ENCODE measurements at regions not wholly inside any gene's neighbourhood (a gene's known extent, or its start where the extent isn't known, plus 50 kb on each side); places are given as distances from the start of the nearest gene placed in this dataset.

DNA sequence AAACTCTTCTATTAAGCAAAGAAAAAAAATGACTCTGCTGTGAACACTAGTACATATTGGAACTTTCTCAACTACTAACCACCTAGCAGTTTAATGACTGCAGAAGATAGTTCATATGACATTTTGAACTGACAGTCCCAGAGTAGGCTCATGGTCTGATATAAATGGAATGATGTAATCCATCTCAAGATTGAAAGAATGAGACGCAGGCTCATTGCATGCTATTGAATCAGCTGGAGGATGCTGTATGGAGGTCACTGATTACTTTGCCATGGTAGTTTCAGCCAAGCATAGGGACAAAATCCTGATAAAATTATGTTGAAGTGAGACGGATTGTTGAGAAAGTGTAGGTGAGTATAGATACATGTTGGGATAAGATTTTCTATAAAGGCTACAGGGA lies 217.6 kb upstream of the SEMA3E start:
- in situ Hi-C loops (cut with HindIII; ENCODE audit: low sequenced_read_pairs) = no loop called here
- H3K4me3 ChIP-seq (ENCODE audit: low read depth, low read length) = no peak overlapping the region
- TF ChIP-seq, protein P1, sequence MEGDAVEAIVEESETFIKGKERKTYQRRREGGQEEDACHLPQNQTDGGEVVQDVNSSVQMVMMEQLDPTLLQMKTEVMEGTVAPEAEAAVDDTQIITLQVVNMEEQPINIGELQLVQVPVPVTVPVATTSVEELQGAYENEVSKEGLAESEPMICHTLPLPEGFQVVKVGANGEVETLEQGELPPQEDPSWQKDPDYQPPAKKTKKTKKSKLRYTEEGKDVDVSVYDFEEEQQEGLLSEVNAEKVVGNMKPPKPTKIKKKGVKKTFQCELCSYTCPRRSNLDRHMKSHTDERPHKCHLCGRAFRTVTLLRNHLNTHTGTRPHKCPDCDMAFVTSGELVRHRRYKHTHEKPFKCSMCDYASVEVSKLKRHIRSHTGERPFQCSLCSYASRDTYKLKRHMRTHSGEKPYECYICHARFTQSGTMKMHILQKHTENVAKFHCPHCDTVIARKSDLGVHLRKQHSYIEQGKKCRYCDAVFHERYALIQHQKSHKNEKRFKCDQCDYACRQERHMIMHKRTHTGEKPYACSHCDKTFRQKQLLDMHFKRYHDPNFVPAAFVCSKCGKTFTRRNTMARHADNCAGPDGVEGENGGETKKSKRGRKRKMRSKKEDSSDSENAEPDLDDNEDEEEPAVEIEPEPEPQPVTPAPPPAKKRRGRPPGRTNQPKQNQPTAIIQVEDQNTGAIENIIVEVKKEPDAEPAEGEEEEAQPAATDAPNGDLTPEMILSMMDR (IDR thresholded peaks at IDR 0.05; ENCODE audit: low read depth, low read length) = no peak
- DNase-seq (ENCODE audit: low read depth, low spot score) = no peak

DNA sequence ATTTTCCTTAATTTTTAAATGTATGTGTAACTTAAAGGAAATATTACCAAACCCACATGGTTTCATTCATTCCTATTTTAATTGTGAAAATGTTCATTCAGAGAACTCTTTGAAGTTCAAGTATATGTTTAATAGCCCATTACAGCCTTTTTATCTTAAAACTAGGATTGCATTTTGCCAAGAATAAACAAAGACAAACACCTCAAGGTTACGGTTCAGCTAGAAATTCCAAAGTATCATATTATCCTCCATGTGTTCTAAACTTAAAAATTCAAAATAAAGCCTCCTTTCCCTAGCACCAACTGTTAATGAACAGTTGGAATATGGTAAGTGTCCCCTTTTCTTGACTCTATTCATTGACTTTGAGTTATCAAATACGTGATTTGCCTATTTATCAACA lies 215.6 kb upstream of the SEMA3E start:
- in situ Hi-C loops (cut with HindIII; ENCODE audit: low sequenced_read_pairs) = no loop called here
- no peak overlapping the region for H3K4me3 ChIP-seq (ENCODE audit: low read depth, low read length)
- TF ChIP-seq, protein P1 (IDR thresholded peaks at IDR 0.05; ENCODE audit: low read depth, low read length) = no peak
- DNase-seq (ENCODE audit: low read depth, low spot score) = no peak

DNA sequence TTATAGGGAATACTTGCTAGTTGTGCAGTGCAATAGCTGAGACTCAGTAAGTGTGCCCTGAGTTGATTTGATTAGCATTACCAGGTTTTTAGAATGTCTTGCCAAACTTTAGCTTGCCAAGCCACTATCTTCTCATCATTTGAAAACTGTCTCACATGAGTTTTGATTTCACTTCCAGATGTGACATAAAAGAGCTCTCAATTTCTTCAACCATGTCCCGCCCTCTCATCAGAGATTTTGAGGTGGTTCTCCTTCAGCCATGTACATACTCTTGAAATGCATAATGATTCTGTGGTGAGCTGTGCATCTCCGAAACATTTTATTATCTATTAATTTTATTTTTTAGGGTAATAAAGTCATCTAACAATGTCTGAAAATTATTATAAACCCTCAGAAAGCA lies 215.0 kb upstream of the SEMA3E start:
- TF ChIP-seq, protein P1 (IDR thresholded peaks at IDR 0.05; ENCODE audit: low read depth, low read length) = no peak
- H3K4me3 ChIP-seq (ENCODE audit: low read depth, low read length) = no peak overlapping the region
- in situ Hi-C loops (cut with HindIII; ENCODE audit: low sequenced_read_pairs) = no loop called here
- DNase-seq (ENCODE audit: low read depth, low spot score) = no peak

DNA sequence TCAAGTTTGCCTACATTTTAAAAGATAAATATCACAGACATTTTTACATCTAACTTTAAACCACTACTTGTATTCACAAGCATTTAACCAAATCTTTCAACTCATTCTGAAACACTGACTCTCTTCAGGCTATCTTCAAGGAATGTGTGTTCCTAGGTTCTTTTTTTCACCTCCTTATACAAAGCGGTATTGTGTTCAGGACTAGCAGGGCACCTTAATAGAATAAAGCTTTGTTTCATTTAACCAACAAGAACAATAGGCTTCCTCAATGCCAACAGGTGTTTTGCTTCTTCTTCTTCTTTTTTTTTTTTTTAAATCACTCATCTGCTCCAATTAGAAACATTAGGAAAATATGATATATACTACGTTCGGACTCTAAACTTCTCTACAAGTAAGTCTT lies 212.9 kb upstream of the SEMA3E start:
- DNase-seq (ENCODE audit: low read depth, low spot score) = no peak
- H3K4me3 ChIP-seq (ENCODE audit: low read depth, low read length) = no peak overlapping the region
- in situ Hi-C loops (cut with HindIII; ENCODE audit: low sequenced_read_pairs) = no loop called here
- TF ChIP-seq, protein P1 (IDR thresholded peaks at IDR 0.05; ENCODE audit: low read depth, low read length) = no peak

DNA sequence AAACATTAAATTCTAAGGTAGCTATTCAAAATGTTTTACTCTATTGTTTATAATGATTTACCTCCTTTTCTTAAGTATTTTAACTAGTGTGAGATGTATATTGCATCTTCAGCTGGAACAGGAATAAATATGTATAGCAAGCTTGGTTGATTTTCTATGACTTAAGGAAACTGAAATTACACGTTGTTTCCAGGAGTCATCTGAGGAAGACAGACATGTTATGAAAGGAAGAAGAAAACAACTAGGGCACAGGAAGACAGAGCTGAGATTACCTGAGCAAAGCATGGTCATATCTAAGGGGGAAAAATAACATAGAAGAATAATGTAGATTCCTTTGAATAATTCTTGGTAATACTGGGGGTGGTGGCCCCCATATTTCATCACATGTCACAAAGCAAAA lies 210.9 kb upstream of the SEMA3E start:
- no peak overlapping the region for H3K4me3 ChIP-seq (ENCODE audit: low read depth, low read length)
- in situ Hi-C loops (cut with HindIII; ENCODE audit: low sequenced_read_pairs) = no loop called here
- TF ChIP-seq, protein P1 (IDR thresholded peaks at IDR 0.05; ENCODE audit: low read depth, low read length) = no peak
- no peak for DNase-seq (ENCODE audit: low read depth, low spot score)

DNA sequence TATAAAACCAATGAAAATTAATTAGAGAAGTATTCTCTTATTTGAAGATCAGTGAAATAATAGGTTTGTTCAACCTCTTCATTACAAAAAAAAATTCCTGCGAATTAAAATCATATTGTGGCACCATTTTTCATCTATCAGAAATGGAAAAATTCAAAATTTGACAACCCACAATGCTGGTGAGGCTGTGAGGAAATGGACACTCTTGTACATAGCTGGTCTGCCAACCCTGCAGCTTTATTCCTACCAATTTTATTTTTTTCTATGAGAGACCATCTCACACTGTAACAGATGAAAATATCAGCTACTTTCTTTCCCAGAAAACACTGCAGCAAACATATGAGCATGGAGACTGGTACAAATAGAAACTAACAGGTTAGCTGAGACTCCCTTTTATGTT lies 208.8 kb upstream of the SEMA3E start:
- in situ Hi-C loops (cut with HindIII; ENCODE audit: low sequenced_read_pairs) = no loop called here
- TF ChIP-seq, protein P1 (IDR thresholded peaks at IDR 0.05; ENCODE audit: low read depth, low read length) = no peak
- DNase-seq (ENCODE audit: low read depth, low spot score) = no peak
- no peak overlapping the region for H3K4me3 ChIP-seq (ENCODE audit: low read depth, low read length)

DNA sequence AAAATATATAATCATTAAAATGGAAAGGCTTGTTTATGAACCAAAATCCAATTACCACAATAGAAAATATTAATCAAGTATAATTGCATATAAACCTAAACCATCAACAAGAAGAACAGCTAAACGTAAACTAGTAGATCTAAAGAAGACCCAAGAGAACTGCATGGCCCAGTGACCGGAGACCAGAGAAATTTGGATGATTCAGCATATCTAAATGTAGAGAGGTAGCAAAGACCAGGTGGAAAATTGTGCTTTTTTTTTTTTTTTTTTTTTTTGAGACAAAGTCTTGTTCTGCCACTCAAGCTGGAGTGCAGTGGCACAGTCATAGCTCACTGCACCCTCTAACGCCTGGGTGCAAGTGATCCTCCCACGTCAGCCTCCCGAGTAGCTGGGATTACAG lies 207.2 kb upstream of the SEMA3E start:
- in situ Hi-C loops (cut with HindIII; ENCODE audit: low sequenced_read_pairs) = no loop called here
- TF ChIP-seq, protein P1 (IDR thresholded peaks at IDR 0.05; ENCODE audit: low read depth, low read length) = no peak

More for the DNA sequence above, 207.2 kb upstream of the SEMA3E start:
- DNase-seq (ENCODE audit: low read depth, low spot score) = no peak
- no peak overlapping the region for H3K4me3 ChIP-seq (ENCODE audit: low read depth, low read length)
